ENCODE measurements at regions not wholly inside any gene's neighbourhood (a gene's known extent, or its start where the extent isn't known, plus 50 kb on each side); places are given as distances from the start of the nearest gene placed in this dataset.

- H3K27me3 ChIP-seq (ENCODE audit: control insufficient read depth, insufficient read depth, low read length), result no peaks in the 10 kb centered on the region
- TF ChIP-seq CTCF (IDR thresholded peaks at IDR 0.05; ENCODE audit: insufficient read depth, low read length, poor library complexity, severe bottlenecking), result no peak
- no peak for DNase-seq (ENCODE audit: low read depth)
- H3K4me3 ChIP-seq (ENCODE audit: low read depth, low read length), result no peak overlapping the region
- H3K36me3 ChIP-seq (ENCODE audit: control insufficient read depth, insufficient read depth, low read length), result no peaks in the 10 kb centered on the region
Observed at GRCh38 chr2:51711766-51712165, 679.8 kb upstream of the NRXN1 start.

- no peaks in the 10 kb centered on the region for H3K36me3 ChIP-seq (ENCODE audit: control insufficient read depth, insufficient read depth, low read length)
- TF ChIP-seq CTCF (IDR thresholded peaks at IDR 0.05; ENCODE audit: insufficient read depth, low read length, poor library complexity, severe bottlenecking), result peak; percentile 43
- DNase-seq (ENCODE audit: low read depth), result no peak
Observed at GRCh38 chr2:51710222-51710621, 678.3 kb upstream of the NRXN1 start.

GRCh38 chr2:51707625-51708024, 675.7 kb upstream of the NRXN1 start:
- Histone ChIP-seq H3K36me3 (ENCODE audit: control insufficient read depth, insufficient read depth, low read length) (no peaks in the 10 kb centered on the region), H3K27me3 (ENCODE audit: control insufficient read depth, insufficient read depth, low read length) (no peaks in the 10 kb centered on the region), H3K4me3 (ENCODE audit: low read depth, low read length) (no peak overlapping the region)
- no peak for TF ChIP-seq CTCF (IDR thresholded peaks at IDR 0.05; ENCODE audit: insufficient read depth, low read length, poor library complexity, severe bottlenecking)
- no peak for DNase-seq (ENCODE audit: low read depth)

More at GRCh38 chr2:51710222-51710621, 678.3 kb upstream of the NRXN1 start:
- Histone ChIP-seq H3K27me3 (ENCODE audit: control insufficient read depth, insufficient read depth, low read length) (no peaks in the 10 kb centered on the region), H3K4me3 (ENCODE audit: low read depth, low read length) (no peak overlapping the region)

GRCh38 chr2:51706220-51706619, 674.3 kb upstream of the NRXN1 start:
- Histone ChIP-seq H3K27me3 (ENCODE audit: control insufficient read depth, insufficient read depth, low read length) (no peaks in the 10 kb centered on the region), H3K36me3 (ENCODE audit: control insufficient read depth, insufficient read depth, low read length) (no peaks in the 10 kb centered on the region), H3K4me3 (ENCODE audit: low read depth, low read length) (no peak overlapping the region)
- DNase-seq (ENCODE audit: low read depth), result no peak
- TF ChIP-seq CTCF (IDR thresholded peaks at IDR 0.05; ENCODE audit: insufficient read depth, low read length, poor library complexity, severe bottlenecking), result no peak

- Histone ChIP-seq H3K4me3 (ENCODE audit: low read depth, low read length) (no peak overlapping the region), H3K27me3 (ENCODE audit: control insufficient read depth, insufficient read depth, low read length) (no peaks in the 10 kb centered on the region), H3K36me3 (ENCODE audit: control insufficient read depth, insufficient read depth, low read length) (no peaks in the 10 kb centered on the region)
- DNase-seq (ENCODE audit: low read depth), result no peak
- no peak for TF ChIP-seq CTCF (IDR thresholded peaks at IDR 0.05; ENCODE audit: insufficient read depth, low read length, poor library complexity, severe bottlenecking)
Observed at GRCh38 chr2:51705417-51705816, 673.5 kb upstream of the NRXN1 start.

- no peak for TF ChIP-seq CTCF (IDR thresholded peaks at IDR 0.05; ENCODE audit: insufficient read depth, low read length, poor library complexity, severe bottlenecking)
- no peaks in the 10 kb centered on the region for H3K36me3 ChIP-seq (ENCODE audit: control insufficient read depth, insufficient read depth, low read length)
- no peak for DNase-seq (ENCODE audit: low read depth)
- no peaks in the 10 kb centered on the region for H3K27me3 ChIP-seq (ENCODE audit: control insufficient read depth, insufficient read depth, low read length)
- no peak overlapping the region for H3K4me3 ChIP-seq (ENCODE audit: low read depth, low read length)
Observed at GRCh38 chr2:51698021-51698420, 666.1 kb upstream of the NRXN1 start.
